ENCODE measurements at regions not wholly inside any gene's neighbourhood (a gene's known extent, or its start where the extent isn't known, plus 50 kb on each side); places are given as distances from the start of the nearest gene placed in this dataset.

- TF ChIP-seq CHD7 (IDR thresholded peaks at IDR 0.05; ENCODE audit: insufficient replicate concordance, low read length) (no peak), SIRT6 (IDR thresholded peaks at IDR 0.05; ENCODE audit: low read length) (no peak), RAD21 (IDR thresholded peaks at IDR 0.05 in 1 of 2, conservative IDR thresholded peaks at IDR 0.05 in 1 of 2; ENCODE audit: low read depth in 2 of 2, low read length in 2 of 2) (no peak), SP1 (IDR thresholded peaks at IDR 0.05; ENCODE audit: low read depth, low read length) (no peak), MAFK (IDR thresholded peaks at IDR 0.05; ENCODE audit: low read depth, low read length) (no peak), POU5F1 (IDR thresholded peaks at IDR 0.05; ENCODE audit: low read depth, low read length) (no peak), ATF3 (IDR thresholded peaks at IDR 0.05; ENCODE audit: insufficient read depth, low read depth, low read length) (no peak), FOSL1 (IDR thresholded peaks at IDR 0.05; ENCODE audit: insufficient read depth, low read depth, low read length) (no peak), RBBP5 (IDR thresholded peaks at IDR 0.05; ENCODE audit: borderline replicate concordance, low read depth, low read length) (no peak), SRF (IDR thresholded peaks at IDR 0.05; ENCODE audit: low read depth, low read length) (no peak), CTBP2 (IDR thresholded peaks at IDR 0.05; ENCODE audit: borderline replicate concordance, insufficient read depth, insufficient read length, low read length) (no peak)
Observed at GRCh38 chrX:40877887-40878286, 142.5 kb upstream of the MED14 start (continued).

All from H1 (cell line).